Caco-2 (cell line): ENCODE measurements at regions not wholly inside any gene's neighbourhood (a gene's known extent, or its start where the extent isn't known, plus 50 kb on each side); places are given as distances from the start of the nearest gene placed in this dataset.

Experiments
- BruUV-seq: library from RNA; stranded (reverse); fragments of 400-500 nt; replicated peaks from 2 replicates; lab custom pipeline; 2021; lab: Mats Ljungman, UMichigan
- CTCF ChIA-PET: fragments of 300-600 bp; sonication (Branson Sonifier 250); formaldehyde crosslinking; loops from one replicate; lab custom pipeline; 2022; ENCODE audit warnings: antibody characterized with exemption; lab: Charles Lee
- POLR2A ChIA-PET: fragments of 300-600 bp; sonication (Branson Sonifier 250); formaldehyde crosslinking; loops from one replicate; lab custom pipeline; 2022; ENCODE audit warnings: antibody characterized with exemption; lab: Charles Lee
- DNase-seq, 2 experiments: peaks; one replicate each; pipeline versions ENCODE4 v3.0.0 to v3.0.0-alpha.2; 2020 to 2022
- H3K27me3 ChIP-seq: replicated peaks from 2 replicates; pipeline ENCODE4 v1.6.0; 2011; ENCODE audit warnings: low read length; ENCODE audit not compliant: control insufficient read depth, insufficient read depth
- H3K36me3 ChIP-seq: 2 replicates; pipeline ENCODE4 v1.5.1; 2011; ENCODE audit warnings: low read length; ENCODE audit not compliant: control insufficient read depth, insufficient read depth
- H3K4me1 ChIP-seq: fragments of 250-450 bp; sonication (Bioruptor Pico); 2 replicates; pipeline ENCODE4 v1.5.1; 2020; ENCODE audit warnings: mild to moderate bottlenecking
- H3K4me3 ChIP-seq: 2 replicates; pipeline ENCODE4 v1.5.1; 2011; ENCODE audit warnings: low read depth, mild to moderate bottlenecking, control low read depth, low read length
- H3K9me3 ChIP-seq: fragments of 250-450 bp; sonication (Bioruptor Pico); 2 replicates; pipeline ENCODE4 v1.5.1; 2020; ENCODE audit warnings: mild to moderate bottlenecking, moderate library complexity
- H3K27ac Mint-ChIP-seq: one replicate; pipeline ENCODE4 v1.8.0; 2022; ENCODE audit warnings: mixed read lengths; ENCODE audit not compliant: unreplicated experiment
- H3K27me3 Mint-ChIP-seq: one replicate; pipeline ENCODE4 v1.8.0; 2022; ENCODE audit warnings: mixed read lengths; ENCODE audit not compliant: insufficient read depth, unreplicated experiment
- H3K36me3 Mint-ChIP-seq: one replicate; pipeline ENCODE4 v1.8.0; 2022; ENCODE audit warnings: mild to moderate bottlenecking, mixed read lengths; ENCODE audit not compliant: insufficient read depth, unreplicated experiment
- H3K4me1 Mint-ChIP-seq: one replicate; pipeline ENCODE4 v1.8.0; 2022; ENCODE audit warnings: low read depth, mixed read lengths; ENCODE audit not compliant: unreplicated experiment
- H3K4me3 Mint-ChIP-seq: one replicate; pipeline ENCODE4 v1.8.0; 2022; ENCODE audit warnings: mild to moderate bottlenecking, moderate library complexity, mixed read lengths; ENCODE audit not compliant: unreplicated experiment
- H3K9me3 Mint-ChIP-seq: one replicate; pipeline ENCODE4 v1.8.0; 2022; ENCODE audit warnings: mixed read lengths; ENCODE audit not compliant: unreplicated experiment
- CTCF ChIP-seq, 2 experiments: fragments of 200-600 bp in 1 of 2; IDR thresholded peaks; 1 replicate in 1 of 2; 2 replicates in 1 of 2; pipeline versions ENCODE4 v1.5.1 to v1.8.0; 2011 to 2022; ENCODE audit warnings: antibody characterized with exemption in 1 of 2, control low read depth in 1 of 2, inconsistent platforms in 1 of 2, low read depth in 1 of 2, low read length in 1 of 2, mild to moderate bottlenecking in 1 of 2, moderate library complexity in 1 of 2; ENCODE audit not compliant: insufficient read depth in 1 of 2, severe bottlenecking in 1 of 2, unreplicated experiment in 1 of 2
- intact Hi-C: fragments of 100-400 bp; cut with micrococcal nuclease; formaldehyde crosslinking; loops from one replicate; pipeline ENCODE4 v1.10.0; 2022; ENCODE audit not compliant: unreplicated experiment

- no peak overlapping the region for H3K27ac Mint-ChIP-seq
- CTCF ChIA-PET: no interaction called here
Observed at GRCh38 chr1:78281580-78281979, 209.2 kb upstream of the PTGFR start.

DNA sequence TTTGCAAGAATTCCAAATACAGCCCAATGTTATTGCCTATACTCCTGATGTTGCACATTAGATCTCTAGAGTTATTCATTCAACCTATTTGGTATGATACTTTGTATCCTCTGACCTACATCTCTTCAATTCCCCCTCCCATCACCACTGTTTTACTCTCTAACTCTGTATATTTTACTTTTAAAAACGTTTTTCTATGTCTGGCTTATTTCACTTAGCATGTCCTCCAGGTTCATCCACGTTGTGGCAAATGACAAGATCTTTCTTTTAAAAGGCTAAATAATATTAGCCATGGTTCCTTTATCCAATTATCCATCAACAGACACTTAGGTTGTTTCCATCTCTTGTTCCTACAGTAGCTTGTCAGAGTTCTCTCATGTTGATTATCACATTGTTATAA is 207.1 kb upstream of the PTGFR start:
- H3K9me3 ChIP-seq: no peaks in the 10 kb centered on the region
- H3K4me1 ChIP-seq: no peaks in the 10 kb centered on the region
- ChIA-PET POLR2A (no interaction called here), CTCF (no interaction called here)
- peaks cover 4% of the 10 kb centered on the region for H3K27me3 Mint-ChIP-seq
- no peaks in the 10 kb centered on the region for H3K36me3 ChIP-seq
- DNase-seq: no peak
- H3K4me3 Mint-ChIP-seq: no peak overlapping the region
- no peak for TF ChIP-seq CTCF (IDR thresholded peaks at IDR 0.05; ENCODE audit: insufficient read depth in 1 of 2, low read depth in 1 of 2, low read length in 1 of 2, severe bottlenecking in 1 of 2, unreplicated experiment in 1 of 2)
- no peak overlapping the region for H3K4me3 ChIP-seq
- H3K36me3 Mint-ChIP-seq: no peaks in the 10 kb centered on the region
- H3K9me3 Mint-ChIP-seq: no peaks in the 10 kb centered on the region
- no peaks in the 10 kb centered on the region for H3K4me1 Mint-ChIP-seq
- intact Hi-C loops: no loop called here
- BruUV-seq: no TSS peak
- H3K27me3 ChIP-seq: no peaks in the 10 kb centered on the region
- no peak overlapping the region for H3K27ac Mint-ChIP-seq

More at GRCh38 chr1:78281580-78281979, 209.2 kb upstream of the PTGFR start:
- no peak for TF ChIP-seq CTCF (IDR thresholded peaks at IDR 0.05; ENCODE audit: insufficient read depth in 1 of 2, low read depth in 1 of 2, low read length in 1 of 2, severe bottlenecking in 1 of 2, unreplicated experiment in 1 of 2)
- Histone ChIP-seq H3K4me3 (no peak overlapping the region), H3K4me1 (no peaks in the 10 kb centered on the region), H3K9me3 (no peaks in the 10 kb centered on the region), H3K36me3 (no peaks in the 10 kb centered on the region), H3K27me3 (no peaks in the 10 kb centered on the region)
- H3K9me3 Mint-ChIP-seq: no peaks in the 10 kb centered on the region
- POLR2A ChIA-PET: no interaction called here
- H3K4me1 Mint-ChIP-seq: no peaks in the 10 kb centered on the region
- no peaks in the 10 kb centered on the region for H3K36me3 Mint-ChIP-seq
- intact Hi-C loops: no loop called here
- DNase-seq: no peak
- no TSS peak for BruUV-seq
- no peaks in the 10 kb centered on the region for H3K27me3 Mint-ChIP-seq
- no peak overlapping the region for H3K4me3 Mint-ChIP-seq

DNA sequence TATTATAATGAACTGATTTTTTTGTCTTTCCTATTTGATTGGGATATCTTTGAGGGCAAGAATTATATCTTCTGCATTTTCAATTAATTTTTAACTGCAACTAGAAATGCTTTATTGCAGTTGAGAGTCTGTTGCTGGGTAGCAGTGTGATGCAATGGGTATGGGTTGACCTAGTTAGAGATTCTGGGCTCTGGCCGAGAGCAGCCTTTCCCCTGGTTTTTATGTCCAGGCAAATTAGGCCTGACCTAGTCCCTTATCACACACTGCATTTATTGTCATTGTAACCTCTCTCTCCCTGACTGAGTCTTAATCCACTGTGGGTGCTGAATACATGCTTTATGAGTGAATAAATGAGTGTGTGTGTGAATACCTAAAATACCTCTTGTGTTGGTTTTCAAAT is 206.4 kb upstream of the PTGFR start:
- H3K27me3 ChIP-seq: no peaks in the 10 kb centered on the region
- no peaks in the 10 kb centered on the region for H3K4me1 ChIP-seq
- H3K36me3 ChIP-seq: no peaks in the 10 kb centered on the region
- H3K27ac Mint-ChIP-seq: no peak overlapping the region
- no peak for DNase-seq
- no peaks in the 10 kb centered on the region for H3K9me3 ChIP-seq
- intact Hi-C loops: no loop called here
- H3K9me3 Mint-ChIP-seq: no peaks in the 10 kb centered on the region
- no TSS peak for BruUV-seq
- H3K4me1 Mint-ChIP-seq: no peaks in the 10 kb centered on the region
- ChIA-PET CTCF (no interaction called here), POLR2A (no interaction called here)
- H3K4me3 Mint-ChIP-seq: no peak overlapping the region
- H3K4me3 ChIP-seq: no peak overlapping the region
- no peaks in the 10 kb centered on the region for H3K36me3 Mint-ChIP-seq
- H3K27me3 Mint-ChIP-seq: peaks cover 4% of the 10 kb centered on the region
- TF ChIP-seq CTCF (IDR thresholded peaks at IDR 0.05; ENCODE audit: insufficient read depth in 1 of 2, low read depth in 1 of 2, low read length in 1 of 2, severe bottlenecking in 1 of 2, unreplicated experiment in 1 of 2): no peak
